GM10266 (cell line): ENCODE measurements at regions not wholly inside any gene's neighbourhood (a gene's known extent, or its start where the extent isn't known, plus 50 kb on each side); places are given as distances from the start of the nearest gene placed in this dataset.

Source experiments
- DNase-seq: peaks from one replicate; pipeline ENCODE4 v3.0.0; 2012; ENCODE audit errors: extremely low spot score
- TF ChIP-seq, protein P1 (sequence below): IDR thresholded peaks from 2 replicates; pipeline ENCODE4 v1.5.1; 2012; ENCODE audit warnings: mild to moderate bottlenecking, low read depth; ENCODE audit not compliant: control insufficient read depth, insufficient read depth; ENCODE audit errors: missing control alignments

GRCh38 chr10:33410096-33410859, 75.8 kb upstream of the NRP1 start:
- TF ChIP-seq, protein P1, sequence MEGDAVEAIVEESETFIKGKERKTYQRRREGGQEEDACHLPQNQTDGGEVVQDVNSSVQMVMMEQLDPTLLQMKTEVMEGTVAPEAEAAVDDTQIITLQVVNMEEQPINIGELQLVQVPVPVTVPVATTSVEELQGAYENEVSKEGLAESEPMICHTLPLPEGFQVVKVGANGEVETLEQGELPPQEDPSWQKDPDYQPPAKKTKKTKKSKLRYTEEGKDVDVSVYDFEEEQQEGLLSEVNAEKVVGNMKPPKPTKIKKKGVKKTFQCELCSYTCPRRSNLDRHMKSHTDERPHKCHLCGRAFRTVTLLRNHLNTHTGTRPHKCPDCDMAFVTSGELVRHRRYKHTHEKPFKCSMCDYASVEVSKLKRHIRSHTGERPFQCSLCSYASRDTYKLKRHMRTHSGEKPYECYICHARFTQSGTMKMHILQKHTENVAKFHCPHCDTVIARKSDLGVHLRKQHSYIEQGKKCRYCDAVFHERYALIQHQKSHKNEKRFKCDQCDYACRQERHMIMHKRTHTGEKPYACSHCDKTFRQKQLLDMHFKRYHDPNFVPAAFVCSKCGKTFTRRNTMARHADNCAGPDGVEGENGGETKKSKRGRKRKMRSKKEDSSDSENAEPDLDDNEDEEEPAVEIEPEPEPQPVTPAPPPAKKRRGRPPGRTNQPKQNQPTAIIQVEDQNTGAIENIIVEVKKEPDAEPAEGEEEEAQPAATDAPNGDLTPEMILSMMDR: no peak
- no peak for DNase-seq

GRCh38 chr10:33406596-33406995, 72.1 kb upstream of the NRP1 start:
- no peak for DNase-seq
- TF ChIP-seq, protein P1: no peak

DNA sequence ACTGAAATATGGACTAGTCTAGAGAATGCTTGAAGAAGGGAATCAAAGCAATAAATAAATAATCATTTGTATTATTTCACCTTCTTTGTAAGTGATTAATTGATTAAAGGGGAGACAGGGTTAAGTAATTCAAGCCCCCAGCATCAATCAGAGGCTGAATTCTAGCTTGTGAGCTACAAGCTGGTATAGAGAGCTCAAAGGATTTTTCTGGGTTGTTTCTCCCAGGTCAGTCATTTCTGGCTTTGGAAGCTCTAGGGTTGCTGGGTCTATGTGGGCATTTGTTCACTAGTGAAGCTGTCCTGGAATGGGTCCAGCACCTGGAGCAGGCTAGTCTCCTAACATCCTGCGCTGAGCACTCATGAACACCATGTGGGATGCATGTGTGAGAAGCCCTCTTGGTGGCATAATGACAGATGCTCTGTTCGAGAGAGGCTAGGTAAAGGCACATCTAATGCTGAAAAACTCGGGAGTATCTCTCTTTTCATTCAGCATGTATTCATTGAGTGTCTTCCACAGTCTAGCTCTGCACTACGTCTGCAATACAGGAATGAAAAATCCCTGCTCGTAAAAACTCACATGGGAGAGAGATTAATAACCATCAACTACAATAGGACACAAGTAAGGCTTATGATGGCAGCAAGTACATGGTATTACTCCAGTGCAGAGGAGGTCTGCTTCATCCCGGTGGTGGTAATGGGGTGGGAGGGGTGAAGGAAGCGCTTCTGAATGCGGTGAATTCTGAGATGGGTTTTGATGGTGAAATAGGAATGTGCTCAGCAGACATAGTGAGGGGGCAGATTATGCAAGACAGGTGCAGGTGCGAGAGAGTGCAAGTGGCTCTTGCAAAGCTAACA, 68.0 kb upstream of the NRP1 start:
- no peak for DNase-seq
- TF ChIP-seq, protein P1: no peak

DNA sequence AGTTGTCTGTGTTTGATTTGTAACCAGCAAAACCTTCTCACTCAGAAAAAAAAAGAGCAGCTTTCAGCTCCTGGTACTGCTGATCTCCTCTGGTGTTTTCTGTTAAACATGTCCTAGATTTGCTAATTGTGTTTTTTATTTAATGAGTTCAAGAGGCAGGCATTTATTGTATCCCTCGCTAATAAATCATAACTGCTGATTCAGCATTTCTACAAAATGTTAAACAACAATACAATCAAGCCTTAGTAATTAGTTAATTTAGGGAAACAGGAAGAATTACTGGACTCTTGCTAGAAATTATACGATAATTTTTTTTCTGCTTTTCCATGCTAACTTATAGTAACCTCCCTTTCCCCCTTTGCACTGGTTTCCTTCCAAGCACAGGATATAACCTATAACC, 66.8 kb upstream of the NRP1 start:
- TF ChIP-seq, protein P1: no peak

DNA sequence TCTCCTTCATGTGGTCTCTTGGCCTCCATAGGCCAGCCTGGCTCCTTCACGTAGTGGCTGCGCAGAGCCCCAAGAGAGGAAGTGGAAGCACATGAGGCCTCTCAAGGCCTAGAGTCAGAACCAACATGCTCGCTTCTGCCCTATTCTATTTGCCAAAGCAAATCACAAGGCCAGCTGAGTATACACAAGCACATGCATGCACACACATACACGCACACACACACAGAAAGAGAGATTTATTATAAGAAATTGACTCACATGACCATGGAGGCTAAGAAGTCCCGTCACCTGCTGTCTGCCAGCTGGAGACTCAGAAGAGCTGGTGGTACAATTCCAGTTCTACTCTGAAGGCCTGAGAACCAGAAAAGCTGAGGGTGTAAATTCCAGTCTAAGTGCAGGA, 64.3 kb upstream of the NRP1 start:
- TF ChIP-seq, protein P1: no peak

More for the DNA sequence above, 66.8 kb upstream of the NRP1 start:
- no peak for DNase-seq

DNA sequence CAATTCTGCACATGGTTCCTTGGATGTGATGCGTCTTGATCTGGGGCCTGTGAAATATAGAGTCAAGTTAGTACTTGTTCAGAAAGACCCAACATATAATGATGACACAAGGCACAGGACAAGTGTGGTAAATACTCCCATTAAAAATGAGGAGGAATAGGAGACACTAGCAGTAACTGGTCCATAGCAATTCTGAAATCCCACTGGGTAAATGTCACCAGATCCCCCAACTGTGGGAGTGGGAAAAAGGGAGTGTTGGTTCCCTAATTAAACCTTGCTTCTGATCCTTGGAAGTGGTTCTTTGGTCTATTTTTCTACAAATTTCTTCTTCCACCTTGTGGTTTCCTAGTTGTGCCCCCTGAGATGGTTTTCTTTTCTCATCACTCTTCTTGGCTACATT, 62.5 kb upstream of the NRP1 start:
- TF ChIP-seq, protein P1: no peak
- no peak for DNase-seq

More for the DNA sequence above, 64.3 kb upstream of the NRP1 start:
- DNase-seq: no peak

DNA sequence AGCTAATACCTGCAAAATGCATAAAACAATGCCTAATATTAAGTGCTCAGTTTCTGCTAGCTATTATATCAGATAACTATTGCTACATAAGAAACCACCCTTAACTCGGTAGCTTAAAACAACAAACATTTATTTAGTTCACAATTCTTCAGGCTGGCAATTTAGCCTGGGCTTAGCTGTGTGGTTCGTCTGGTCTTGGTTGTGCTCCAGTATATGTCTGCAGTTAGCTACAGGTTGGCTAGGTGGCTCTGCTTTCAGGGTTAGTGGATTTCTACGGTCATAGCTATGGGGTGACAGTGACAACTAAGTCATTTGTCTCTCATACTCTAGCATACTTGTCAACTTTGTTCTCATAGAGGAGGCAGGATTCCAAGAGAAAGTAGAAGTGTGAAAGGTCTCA, 61.8 kb upstream of the NRP1 start:
- no peak for DNase-seq
- TF ChIP-seq, protein P1: no peak
